HG02981 (cell line): ENCODE measurements at regions not wholly inside any gene's neighbourhood (a gene's known extent, or its start where the extent isn't known, plus 50 kb on each side); places are given as distances from the start of the nearest gene placed in this dataset.

Experiments used
- ATAC-seq: cut with Tn5 transposase; IDR thresholded peaks from one replicate; pipeline ENCODE4 v1.9.1; 2021; ENCODE audit warnings: mild to moderate bottlenecking, moderate library complexity; ENCODE audit not compliant: unreplicated experiment

GRCh38 chr21:16522548-16522947 is 792.8 kb downstream of the USP25 start:
- ATAC-seq = no peak

GRCh38 chr21:16530656-16531055 is 800.9 kb downstream of the USP25 start:
- no peak for ATAC-seq

- no peak for ATAC-seq
Observed at GRCh38 chr21:16532840-16533239, 803.1 kb downstream of the USP25 start.

GRCh38 chr21:16533692-16534407 is 804.1 kb downstream of the USP25 start:
- no peak for ATAC-seq

GRCh38 chr21:16534408-16535101 is 804.8 kb downstream of the USP25 start:
- no peak for ATAC-seq

- no peak for ATAC-seq
Observed at GRCh38 chr21:16535102-16535422, 805.3 kb downstream of the USP25 start.

GRCh38 chr21:16535626-16536025 is 805.8 kb downstream of the USP25 start:
- no peak for ATAC-seq

GRCh38 chr21:16536140-16536539 is 806.4 kb downstream of the USP25 start:
- no peak for ATAC-seq

GRCh38 chr21:16536643-16537434 is 807.1 kb downstream of the USP25 start:
- ATAC-seq = no peak

- no peak for ATAC-seq
Observed at GRCh38 chr21:16537501-16537900, 807.7 kb downstream of the USP25 start.

- no peak for ATAC-seq
Observed at GRCh38 chr21:16538405-16538804, 808.6 kb downstream of the USP25 start.

- no peak for ATAC-seq
Observed at GRCh38 chr21:16538936-16539440, 809.2 kb downstream of the USP25 start.

GRCh38 chr21:16540966-16541727 is 811.4 kb downstream of the USP25 start:
- ATAC-seq = no peak

GRCh38 chr21:16550118-16550517 is 820.3 kb downstream of the USP25 start:
- no peak for ATAC-seq

GRCh38 chr21:16550917-16551741 is 821.3 kb downstream of the USP25 start:
- ATAC-seq = no peak

GRCh38 chr21:16552880-16553279 is 823.1 kb downstream of the USP25 start:
- ATAC-seq = no peak

GRCh38 chr21:16554503-16554902 is 824.7 kb downstream of the USP25 start:
- no peak for ATAC-seq

GRCh38 chr21:16563116-16563515 is 833.3 kb downstream of the USP25 start:
- ATAC-seq = no peak

GRCh38 chr21:16563795-16564194 is 834.0 kb downstream of the USP25 start:
- ATAC-seq = no peak

GRCh38 chr21:16568244-16568643 is 838.5 kb downstream of the USP25 start:
- no peak for ATAC-seq
